HCT116 (cell line): ENCODE measurements at regions not wholly inside any gene's neighbourhood (a gene's known extent, or its start where the extent isn't known, plus 50 kb on each side); places are given as distances from the start of the nearest gene placed in this dataset.

Experiments used
- ATAC-seq: fragments of 200-7000 bp; cut with Tn5 transposase; 2 replicates; pipeline ENCODE4 v1.9.1; 2020; ENCODE audit warnings: mild to moderate bottlenecking, moderate library complexity
- BruUV-seq: library from RNA; stranded (reverse); fragments of 400-500 nt; replicated peaks from 2 replicates; lab custom pipeline; 2021; lab: Mats Ljungman, UMichigan
- CTCF ChIA-PET: fragments of 300-600 bp; sonication (Branson Sonifier 250); formaldehyde crosslinking; loops from one replicate; lab custom pipeline; 2021; ENCODE audit warnings: antibody characterized with exemption; lab: Charles Lee
- POLR2A ChIA-PET: fragments of 300-600, 350-600 bp; sonication (Branson Sonifier 250); formaldehyde crosslinking; loops from one replicate; lab custom pipeline; 2021; ENCODE audit warnings: antibody characterized with exemption; lab: Charles Lee
- RAD21 ChIA-PET, 2 experiments: fragments of 300-600 bp; sonication (Branson Sonifier 250); formaldehyde crosslinking; loops; one replicate each; lab custom pipeline; 2023; ENCODE audit warnings: low total read pairs in 2 of 2; ENCODE audit not compliant: uncharacterized antibody in 2 of 2, unreplicated experiment in 2 of 2, low non-redundant PET in 1 of 2; lab: Charles Lee
- DNase-seq: peaks from one replicate; pipeline ENCODE4 v3.0.0-alpha.2; 2010; ENCODE audit warnings: low read depth, low spot score
- H2AFZ ChIP-seq: fragments of 200-600 bp; shearing (Covaris generic), sonication (generic); 2 replicates; pipeline ENCODE4 v1.6.1; 2017; ENCODE audit warnings: low read depth, mixed run types, mixed read lengths, antibody characterized with exemption, low read length; ENCODE audit not compliant: poor library complexity, severe bottlenecking
- H3K27ac ChIP-seq: 2 replicates; pipeline ENCODE4 v1.5.1; 2012; ENCODE audit warnings: low read depth, low read length
- H3K27me3 ChIP-seq: fragments of 200-600 bp; sonication (generic); 2 replicates; pipeline ENCODE4 v1.6.1; 2016; ENCODE audit warnings: mixed run types, low read length, mixed read lengths; ENCODE audit not compliant: insufficient read depth
- H3K36me3 ChIP-seq, 2 experiments: fragments of 200-500 bp in 1 of 2; fragments of 200-600 bp in 1 of 2; sonication (Bioruptor generic) in 1 of 2; sonication (generic) in 1 of 2; 2 replicates each; pipeline versions ENCODE4 v1.5.1 to v1.6.1; 2014 to 2016; ENCODE audit warnings: low read length in 2 of 2, inconsistent platforms in 1 of 2, mixed read lengths in 1 of 2, mixed run types in 1 of 2; ENCODE audit not compliant: insufficient read depth in 2 of 2, control insufficient read depth in 1 of 2
- H3K4me1 ChIP-seq, 2 experiments: fragments of 200-600 bp in 1 of 2; sonication (generic) in 1 of 2; 2 replicates each; pipeline versions ENCODE4 v1.5.1 to v1.6.1; 2012 to 2017; ENCODE audit warnings: low read length in 2 of 2, inconsistent platforms in 1 of 2, mild to moderate bottlenecking in 1 of 2, mixed read lengths in 1 of 2, mixed run types in 1 of 2, moderate library complexity in 1 of 2; ENCODE audit not compliant: insufficient read depth in 2 of 2, control insufficient read depth in 1 of 2
- H3K4me2 ChIP-seq: fragments of 200-600 bp; sonication (generic); 2 replicates; pipeline ENCODE4 v1.6.1; 2017; ENCODE audit warnings: mixed run types, low read length, mixed read lengths
- H3K4me3 ChIP-seq, 2 experiments: fragments of 200-600 bp in 1 of 2; sonication (generic) in 1 of 2; replicated peaks in 1 of 2; 2 replicates each; pipeline ENCODE4 v1.5.1; 2011 to 2016; ENCODE audit warnings: low read length in 2 of 2, control low read depth in 1 of 2, low read depth in 1 of 2, mild to moderate bottlenecking in 1 of 2, mixed read lengths in 1 of 2, mixed run types in 1 of 2
- H3K79me2 ChIP-seq: fragments of 200-600 bp; sonication (generic); 2 replicates; pipeline ENCODE4 v1.6.1; 2017; ENCODE audit warnings: mild to moderate bottlenecking, mixed run types, low read length, moderate library complexity, mixed read lengths; ENCODE audit not compliant: insufficient read depth
- H3K9ac ChIP-seq: fragments of 200-600 bp; sonication (generic); 2 replicates; pipeline ENCODE4 v1.6.1; 2016; ENCODE audit warnings: low read length, mixed read lengths
- H3K9me2 ChIP-seq: fragments of 200-600 bp; sonication (generic), shearing (Covaris generic); 2 replicates; pipeline ENCODE4 v1.6.1; 2017; ENCODE audit warnings: mixed run types, mild to moderate bottlenecking, moderate library complexity; ENCODE audit not compliant: insufficient read depth
- H3K9me3 ChIP-seq, 2 experiments: fragments of 200-500 bp in 1 of 2; fragments of 200-600 bp in 1 of 2; sonication (Bioruptor generic) in 1 of 2; sonication (generic) in 1 of 2; 2 replicates each; pipeline ENCODE4 v1.6.1; 2014 to 2017; ENCODE audit warnings: low read length in 2 of 2, mixed read lengths in 2 of 2, inconsistent platforms in 1 of 2, low read depth in 1 of 2, mild to moderate bottlenecking in 1 of 2, mixed run types in 1 of 2, moderate library complexity in 1 of 2; ENCODE audit not compliant: control insufficient read depth in 1 of 2, insufficient read depth in 1 of 2
- H4K20me1 ChIP-seq: fragments of 200-600 bp; sonication (generic), shearing (Covaris generic); 2 replicates; pipeline ENCODE4 v1.6.1; 2017; ENCODE audit warnings: mixed run types, mild to moderate bottlenecking, moderate library complexity; ENCODE audit not compliant: insufficient read depth
- ATF3 ChIP-seq: IDR thresholded peaks from 2 replicates; pipeline ENCODE4 v1.6.1; 2012
- CBX3 ChIP-seq: IDR thresholded peaks from 2 replicates; pipeline ENCODE4 v1.6.1; 2012; ENCODE audit warnings: low read depth
- CEBPB ChIP-seq: IDR thresholded peaks from 2 replicates; pipeline ENCODE4 v1.6.1; 2012; ENCODE audit warnings: low read depth
- EGR1 ChIP-seq: IDR thresholded peaks from 2 replicates; pipeline ENCODE4 v1.6.1; 2012; ENCODE audit warnings: low read depth
- EZH2 ChIP-seq: fragments of 200-600 bp; sonication (generic); IDR thresholded peaks from 2 replicates; pipeline ENCODE4 v1.6.1; 2017; ENCODE audit warnings: antibody characterized with exemption, mixed run types
- EZH2phosphoT487 ChIP-seq: fragments of 200-600 bp; IDR thresholded peaks from 2 replicates; pipeline ENCODE4 v1.6.1; 2018; ENCODE audit warnings: antibody characterized with exemption, borderline replicate concordance
- JUND ChIP-seq: IDR thresholded peaks from 2 replicates; pipeline ENCODE4 v1.6.1; 2012
- RAD21 ChIP-seq: IDR thresholded peaks from 2 replicates; pipeline ENCODE4 v1.6.1; 2012; ENCODE audit warnings: low read depth, mild to moderate bottlenecking
- SP1 ChIP-seq: IDR thresholded peaks from 2 replicates; pipeline ENCODE4 v1.6.1; 2012; ENCODE audit warnings: low read depth
- SRF ChIP-seq: IDR thresholded peaks from 2 replicates; pipeline ENCODE4 v1.6.1; 2012; ENCODE audit warnings: low read depth
- YY1 ChIP-seq: IDR thresholded peaks from 2 replicates; pipeline ENCODE4 v1.6.1; 2011; ENCODE audit warnings: low read length, low read depth, moderate library complexity, mild to moderate bottlenecking; ENCODE audit not compliant: insufficient replicate concordance; ENCODE audit errors: extremely low read depth
- intact Hi-C: fragments of 100-400 bp; cut with micrococcal nuclease; formaldehyde crosslinking; loops from 2 replicates; pipeline ENCODE4 v1.10.0; 2022
- TF ChIP-seq, protein P1 (sequence below): IDR thresholded peaks from 2 replicates; pipeline ENCODE4 v1.6.1; 2011; ENCODE audit warnings: mild to moderate bottlenecking, low read length, moderate library complexity; ENCODE audit not compliant: insufficient replicate concordance; ENCODE audit errors: extremely low read depth
- TF ChIP-seq, protein P2 (sequence below): IDR thresholded peaks from 2 replicates; pipeline ENCODE4 v1.6.1; 2012

DNA sequence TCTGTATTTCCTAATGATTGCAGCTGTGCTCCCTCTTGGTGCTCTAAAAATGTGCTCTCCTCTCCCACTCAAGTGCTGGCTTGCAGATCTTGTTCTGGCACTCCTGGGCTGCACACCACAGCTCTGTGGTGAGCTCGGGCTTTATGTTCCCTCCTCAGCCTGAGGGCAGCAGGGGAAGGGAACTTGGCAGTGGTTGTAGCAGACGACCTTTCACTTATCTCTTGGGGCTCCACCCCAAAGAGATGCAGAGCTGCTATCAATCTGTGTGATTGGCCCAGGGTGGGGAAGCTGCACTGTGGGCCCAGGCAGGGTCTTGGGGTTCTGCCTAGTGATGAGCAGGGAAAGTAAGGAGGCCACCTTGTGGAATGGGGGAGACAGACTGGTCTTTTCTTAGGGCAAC lies 143.5 kb upstream of the GORAB start (continued):
- TF ChIP-seq YY1 (no peak), CBX3 (no peak), EGR1 (no peak)
- TF ChIP-seq, protein P1, sequence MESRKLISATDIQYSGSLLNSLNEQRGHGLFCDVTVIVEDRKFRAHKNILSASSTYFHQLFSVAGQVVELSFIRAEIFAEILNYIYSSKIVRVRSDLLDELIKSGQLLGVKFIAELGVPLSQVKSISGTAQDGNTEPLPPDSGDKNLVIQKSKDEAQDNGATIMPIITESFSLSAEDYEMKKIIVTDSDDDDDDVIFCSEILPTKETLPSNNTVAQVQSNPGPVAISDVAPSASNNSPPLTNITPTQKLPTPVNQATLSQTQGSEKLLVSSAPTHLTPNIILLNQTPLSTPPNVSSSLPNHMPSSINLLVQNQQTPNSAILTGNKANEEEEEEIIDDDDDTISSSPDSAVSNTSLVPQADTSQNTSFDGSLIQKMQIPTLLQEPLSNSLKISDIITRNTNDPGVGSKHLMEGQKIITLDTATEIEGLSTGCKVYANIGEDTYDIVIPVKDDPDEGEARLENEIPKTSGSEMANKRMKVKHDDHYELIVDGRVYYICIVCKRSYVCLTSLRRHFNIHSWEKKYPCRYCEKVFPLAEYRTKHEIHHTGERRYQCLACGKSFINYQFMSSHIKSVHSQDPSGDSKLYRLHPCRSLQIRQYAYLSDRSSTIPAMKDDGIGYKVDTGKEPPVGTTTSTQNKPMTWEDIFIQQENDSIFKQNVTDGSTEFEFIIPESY: no peak
- TF ChIP-seq, all 23 proteins: peak for 0

DNA sequence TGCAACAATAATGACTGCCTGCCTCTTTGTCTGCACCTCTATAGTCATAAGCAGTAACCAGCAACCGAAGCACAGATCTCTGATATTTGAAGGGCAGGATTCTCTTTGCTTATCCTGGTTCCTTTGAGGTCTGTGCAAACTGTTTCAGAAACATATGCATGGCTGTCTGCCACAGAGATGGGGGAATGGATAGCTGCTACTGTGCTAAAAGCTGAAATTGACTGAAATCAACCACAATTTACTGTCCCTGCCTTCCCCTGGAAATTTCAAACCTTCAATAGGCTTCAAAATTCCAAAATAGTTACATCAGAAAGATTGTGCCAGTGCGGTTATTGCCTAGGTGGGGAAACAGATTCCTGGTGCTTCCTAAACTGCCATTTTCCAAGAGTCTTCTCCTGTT lies 136.8 kb upstream of the GORAB start:
- Histone ChIP-seq H3K4me2 (no peak overlapping the region), H3K27ac (no peak overlapping the region), H3K36me3 (no peaks in the 10 kb centered on the region), H3K9me3 (no peaks in the 10 kb centered on the region), H3K4me1 (no peaks in the 10 kb centered on the region), H2AFZ (no peak overlapping the region), H3K27me3 (no peaks in the 10 kb centered on the region), H3K9me2 (no peaks in the 10 kb centered on the region), H4K20me1 (no peaks in the 10 kb centered on the region), H3K9ac (no peak overlapping the region), H3K4me3 (no peak overlapping the region), H3K79me2 (no peaks in the 10 kb centered on the region)
- TF ChIP-seq, protein P2, sequence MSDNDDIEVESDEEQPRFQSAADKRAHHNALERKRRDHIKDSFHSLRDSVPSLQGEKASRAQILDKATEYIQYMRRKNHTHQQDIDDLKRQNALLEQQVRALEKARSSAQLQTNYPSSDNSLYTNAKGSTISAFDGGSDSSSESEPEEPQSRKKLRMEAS: no peak
- TF ChIP-seq ATF3 (no peak), EZH2 (no peak), JUND (no peak), SP1 (no peak), EGR1 (no peak), CEBPB (no peak), RAD21 (no peak), SRF (no peak), EZH2phosphoT487 (no peak)
- TF ChIP-seq, protein P1: no peak
- RAD21 ChIA-PET: no interaction called here
- CTCF ChIA-PET: no interaction called here
- POLR2A ChIA-PET: no interaction called here
- DNase-seq: no peak
- intact Hi-C loops: no loop called here
- BruUV-seq: no TSS peak
- ATAC-seq: no peak
